ENCODE measurements at regions not wholly inside any gene's neighbourhood (a gene's known extent, or its start where the extent isn't known, plus 50 kb on each side); places are given as distances from the start of the nearest gene placed in this dataset.

DNA sequence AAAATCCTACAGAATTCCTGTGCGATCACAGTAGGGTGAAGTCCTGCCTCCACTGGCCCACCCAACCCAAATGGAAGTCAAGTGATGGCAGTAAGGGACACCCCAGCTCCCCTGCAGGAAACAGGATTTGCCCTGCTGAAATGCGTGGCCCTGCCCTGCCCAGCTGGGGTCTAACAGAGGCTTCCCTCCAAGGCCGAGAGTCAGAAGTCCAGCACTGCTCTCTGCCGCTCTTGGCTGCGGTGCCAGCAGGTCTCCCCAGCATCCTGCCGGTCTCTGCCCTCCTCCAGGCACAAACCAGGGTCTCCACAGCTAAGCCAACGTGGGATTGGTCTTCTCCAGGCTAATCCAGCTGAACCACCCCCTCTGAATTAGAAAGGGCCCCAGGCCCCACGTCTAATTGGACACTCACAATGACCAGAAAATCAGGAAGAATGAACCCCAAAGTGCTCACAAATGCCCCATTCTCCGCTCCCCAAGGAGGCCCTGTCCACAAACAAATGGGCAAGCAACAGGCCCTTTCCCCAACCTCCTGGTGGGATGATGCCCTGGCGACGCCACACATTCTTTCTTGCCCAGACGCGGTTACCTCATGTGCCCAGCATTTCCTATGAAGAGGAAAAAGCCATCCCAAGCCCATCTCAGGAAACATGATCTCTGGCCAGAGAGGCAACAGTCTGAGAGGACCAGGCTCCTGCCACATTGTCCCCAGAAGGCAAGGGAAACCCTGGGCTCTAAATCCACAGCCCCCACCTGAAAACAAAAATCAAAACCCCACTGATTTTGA lies 117.2 kb downstream of the BANF2 start:
- intact Hi-C loops (cut with DNase I; ENCODE audit: low total_unique reads) = no loop called here

DNA sequence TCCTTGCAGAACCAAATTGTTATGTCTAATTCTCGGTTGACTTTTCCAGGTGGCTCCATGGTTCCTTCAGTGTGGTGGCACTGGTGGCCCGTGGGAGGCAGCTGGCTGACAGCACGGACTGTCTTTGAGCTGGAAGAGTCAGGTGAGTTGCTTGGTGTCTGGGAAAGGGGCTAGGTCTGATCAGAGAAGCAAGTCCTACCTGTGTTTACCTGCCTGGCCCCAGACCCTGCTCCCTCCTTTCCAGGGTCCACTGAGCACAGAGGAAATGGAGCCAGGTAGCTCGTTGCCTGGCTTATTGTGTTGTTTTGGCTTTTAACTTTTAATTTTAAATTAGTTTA lies 111.8 kb downstream of the BANF2 start:
- H3K27ac ChIP-seq = no peak overlapping the region
- TF ChIP-seq, protein P1, sequence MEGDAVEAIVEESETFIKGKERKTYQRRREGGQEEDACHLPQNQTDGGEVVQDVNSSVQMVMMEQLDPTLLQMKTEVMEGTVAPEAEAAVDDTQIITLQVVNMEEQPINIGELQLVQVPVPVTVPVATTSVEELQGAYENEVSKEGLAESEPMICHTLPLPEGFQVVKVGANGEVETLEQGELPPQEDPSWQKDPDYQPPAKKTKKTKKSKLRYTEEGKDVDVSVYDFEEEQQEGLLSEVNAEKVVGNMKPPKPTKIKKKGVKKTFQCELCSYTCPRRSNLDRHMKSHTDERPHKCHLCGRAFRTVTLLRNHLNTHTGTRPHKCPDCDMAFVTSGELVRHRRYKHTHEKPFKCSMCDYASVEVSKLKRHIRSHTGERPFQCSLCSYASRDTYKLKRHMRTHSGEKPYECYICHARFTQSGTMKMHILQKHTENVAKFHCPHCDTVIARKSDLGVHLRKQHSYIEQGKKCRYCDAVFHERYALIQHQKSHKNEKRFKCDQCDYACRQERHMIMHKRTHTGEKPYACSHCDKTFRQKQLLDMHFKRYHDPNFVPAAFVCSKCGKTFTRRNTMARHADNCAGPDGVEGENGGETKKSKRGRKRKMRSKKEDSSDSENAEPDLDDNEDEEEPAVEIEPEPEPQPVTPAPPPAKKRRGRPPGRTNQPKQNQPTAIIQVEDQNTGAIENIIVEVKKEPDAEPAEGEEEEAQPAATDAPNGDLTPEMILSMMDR (IDR thresholded peaks at IDR 0.05) = no peak
- TF ChIP-seq POLR2A (IDR thresholded peaks at IDR 0.05) = no peak
- no peaks in the 10 kb centered on the region for H3K27me3 ChIP-seq
- DNase-seq = no peak
- H3K9me3 ChIP-seq = no peaks in the 10 kb centered on the region
- H3K36me3 ChIP-seq = no peaks in the 10 kb centered on the region
- intact Hi-C loops (cut with DNase I; ENCODE audit: low total_unique reads) = no loop called here
- peaks cover 0 to 23% of the 10 kb centered on the region in 2 donors for H3K4me1 ChIP-seq
- H3K4me3 ChIP-seq = no peak overlapping the region

More for the DNA sequence above, 117.2 kb downstream of the BANF2 start:
- Histone ChIP-seq H3K9me3 (no peaks in the 10 kb centered on the region), H3K27ac (no peak overlapping the region), H3K4me3 (no peak overlapping the region), H3K27me3 (no peaks in the 10 kb centered on the region), H3K4me1 (no peaks in the 10 kb centered on the region), H3K36me3 (no peaks in the 10 kb centered on the region)
- TF ChIP-seq POLR2A (IDR thresholded peaks at IDR 0.05) = no peak
- TF ChIP-seq, protein P1 (IDR thresholded peaks at IDR 0.05) = no peak
- DNase-seq = no peak

- Histone ChIP-seq H3K27ac (no peak overlapping the region), H3K27me3 (no peaks in the 10 kb centered on the region), H3K36me3 (no peaks in the 10 kb centered on the region), H3K4me1 (peaks cover 0 to 23% of the 10 kb centered on the region in 2 donors), H3K9me3 (no peaks in the 10 kb centered on the region), H3K4me3 (no peak overlapping the region)
- TF ChIP-seq, protein P1 (IDR thresholded peaks at IDR 0.05) = no peak
- TF ChIP-seq POLR2A (IDR thresholded peaks at IDR 0.05) = no peak
- intact Hi-C loops (cut with DNase I; ENCODE audit: low total_unique reads) = no loop called here
- no peak for DNase-seq
These were observed 111.3 kb downstream of the BANF2 start for GRCh38 chr20:17810847-17811627.

- Histone ChIP-seq H3K36me3 (no peaks in the 10 kb centered on the region), H3K9me3 (no peaks in the 10 kb centered on the region), H3K27ac (peak overlapping the region in 1 of 2 donors; percentile 61), H3K4me1 (peaks cover 0 to 23% of the 10 kb centered on the region in 2 donors), H3K27me3 (no peaks in the 10 kb centered on the region), H3K4me3 (no peak overlapping the region)
- DNase-seq = no peak
- intact Hi-C loops (cut with DNase I; ENCODE audit: low total_unique reads) = no loop called here
- no peak for TF ChIP-seq POLR2A (IDR thresholded peaks at IDR 0.05)
- TF ChIP-seq, protein P1 (IDR thresholded peaks at IDR 0.05) = no peak
These were observed 110.4 kb downstream of the BANF2 start for GRCh38 chr20:17810062-17810631.

All from uterus (tissue), 3 donors.